SK-N-MC (cell line): ENCODE measurements at regions not wholly inside any gene's neighbourhood (a gene's known extent, or its start where the extent isn't known, plus 50 kb on each side); places are given as distances from the start of the nearest gene placed in this dataset.

Experiments used
- DNase-seq: peaks from one replicate; pipeline ENCODE4 v3.0.0-alpha.2; 2011; ENCODE audit warnings: low read depth, low spot score
- H3K27ac ChIP-seq: fragments of 200-600 bp; sonication (generic); 2 replicates; pipeline ENCODE4 v1.5.1; 2016; ENCODE audit warnings: mixed run types
- H3K36me3 ChIP-seq: fragments of 200-600 bp; sonication (generic); 2 replicates; pipeline ENCODE4 v1.6.1; 2017; ENCODE audit warnings: antibody characterized with exemption, low read length, mixed read lengths; ENCODE audit not compliant: insufficient read depth
- H3K4me3 ChIP-seq: fragments of 200-600 bp; sonication (generic); 2 replicates; pipeline ENCODE4 v1.5.1; 2016
- H3K9ac ChIP-seq: fragments of 200-600 bp; sonication (generic); 2 replicates; pipeline ENCODE4 v1.8.0; 2017; ENCODE audit warnings: mixed run types, mixed read lengths; ENCODE audit not compliant: insufficient read length
- H3K9me3 ChIP-seq: fragments of 200-600 bp; sonication (generic); 2 replicates; pipeline ENCODE4 v1.6.1; 2017; ENCODE audit warnings: low read depth, mild to moderate bottlenecking, antibody characterized with exemption, low read length, moderate library complexity, mixed read lengths
- EZH2 ChIP-seq: fragments of 200-600 bp; sonication (generic); IDR thresholded peaks from one replicate; pipeline ENCODE4 v1.6.1; 2017; ENCODE audit warnings: antibody characterized with exemption
- FOXP2 ChIP-seq: optimal IDR thresholded peaks from 2 replicates; pipeline ENCODE3; 2011; ENCODE audit warnings: mild to moderate bottlenecking, moderate library complexity; ENCODE audit not compliant: insufficient read depth; ENCODE audit errors: extremely low read length, control extremely low read depth
- POLR2AphosphoS5 ChIP-seq: IDR thresholded peaks from 2 replicates; pipeline ENCODE4 v1.6.1; 2012; ENCODE audit warnings: mild to moderate bottlenecking, low read depth, low read length, borderline replicate concordance

DNA sequence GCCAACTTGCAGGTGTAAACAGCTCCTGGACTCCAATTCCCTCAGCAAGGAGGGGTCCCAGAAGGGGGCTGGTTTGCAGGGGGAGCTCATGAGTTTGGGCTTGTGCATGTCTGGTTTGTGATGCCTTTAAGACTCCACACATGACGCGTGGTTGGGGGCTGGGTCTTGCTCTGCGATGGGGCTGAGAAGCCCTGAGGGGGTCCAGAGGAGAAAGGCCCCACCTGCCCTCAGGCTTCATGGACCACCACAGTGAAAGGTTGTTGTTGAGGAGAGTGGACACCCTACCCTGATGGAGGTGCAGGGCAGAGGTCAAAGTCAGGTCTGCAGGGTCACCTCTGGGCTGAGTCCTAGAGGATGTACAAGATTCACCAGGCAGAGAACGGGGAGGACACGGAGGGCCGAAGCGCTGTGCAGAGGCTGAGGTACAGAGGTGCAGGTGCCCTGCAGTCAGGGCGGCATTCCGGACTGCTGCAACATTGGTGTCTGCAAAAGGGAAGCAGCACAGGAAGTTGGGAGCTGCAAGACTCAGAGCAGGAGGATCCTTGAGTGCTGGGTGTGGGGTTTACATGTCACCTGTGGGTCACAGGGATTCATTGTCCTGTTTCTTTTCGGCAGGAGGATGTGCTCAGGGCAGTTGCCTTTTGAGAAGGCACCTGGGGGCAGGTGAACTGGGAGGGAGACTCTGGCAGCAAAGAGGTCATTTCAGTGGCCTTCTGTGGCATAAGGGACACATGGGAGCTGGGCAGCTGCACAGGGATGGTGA, 399.4 kb downstream of the PTPRU start:
- H3K4me3 ChIP-seq, result no peak overlapping the region
- TF ChIP-seq EZH2 (no peak), POLR2AphosphoS5 (no peak), FOXP2 (no peak)
- DNase-seq, result no peak
- no peak overlapping the region for H3K27ac ChIP-seq
- no peaks in the 10 kb centered on the region for H3K9me3 ChIP-seq
- no peaks in the 10 kb centered on the region for H3K36me3 ChIP-seq
- H3K9ac ChIP-seq, result no peak overlapping the region

GRCh38 chr1:29634746-29635335, 398.5 kb downstream of the PTPRU start:
- Histone ChIP-seq H3K4me3 (no peak overlapping the region), H3K36me3 (no peaks in the 10 kb centered on the region), H3K9ac (no peak overlapping the region), H3K9me3 (no peaks in the 10 kb centered on the region), H3K27ac (no peak overlapping the region)
- no peak for TF ChIP-seq FOXP2
- no peak for TF ChIP-seq POLR2AphosphoS5
- no peak for TF ChIP-seq EZH2
- DNase-seq, result no peak

GRCh38 chr1:29634324-29634723, 398.0 kb downstream of the PTPRU start:
- H3K4me3 ChIP-seq, result no peak overlapping the region
- TF ChIP-seq FOXP2, result no peak
- no peak for TF ChIP-seq POLR2AphosphoS5
- TF ChIP-seq EZH2, result no peak
- H3K36me3 ChIP-seq, result no peaks in the 10 kb centered on the region
- DNase-seq, result no peak
- no peak overlapping the region for H3K9ac ChIP-seq
- no peaks in the 10 kb centered on the region for H3K9me3 ChIP-seq
- no peak overlapping the region for H3K27ac ChIP-seq

- Histone ChIP-seq H3K36me3 (no peaks in the 10 kb centered on the region), H3K27ac (no peak overlapping the region), H3K9ac (no peak overlapping the region), H3K9me3 (no peaks in the 10 kb centered on the region), H3K4me3 (no peak overlapping the region)
- TF ChIP-seq POLR2AphosphoS5, result no peak
- TF ChIP-seq FOXP2, result no peak
- TF ChIP-seq EZH2, result no peak
- no peak for DNase-seq
These were observed 397.4 kb downstream of the PTPRU start for GRCh38 chr1:29633771-29634170.

DNA sequence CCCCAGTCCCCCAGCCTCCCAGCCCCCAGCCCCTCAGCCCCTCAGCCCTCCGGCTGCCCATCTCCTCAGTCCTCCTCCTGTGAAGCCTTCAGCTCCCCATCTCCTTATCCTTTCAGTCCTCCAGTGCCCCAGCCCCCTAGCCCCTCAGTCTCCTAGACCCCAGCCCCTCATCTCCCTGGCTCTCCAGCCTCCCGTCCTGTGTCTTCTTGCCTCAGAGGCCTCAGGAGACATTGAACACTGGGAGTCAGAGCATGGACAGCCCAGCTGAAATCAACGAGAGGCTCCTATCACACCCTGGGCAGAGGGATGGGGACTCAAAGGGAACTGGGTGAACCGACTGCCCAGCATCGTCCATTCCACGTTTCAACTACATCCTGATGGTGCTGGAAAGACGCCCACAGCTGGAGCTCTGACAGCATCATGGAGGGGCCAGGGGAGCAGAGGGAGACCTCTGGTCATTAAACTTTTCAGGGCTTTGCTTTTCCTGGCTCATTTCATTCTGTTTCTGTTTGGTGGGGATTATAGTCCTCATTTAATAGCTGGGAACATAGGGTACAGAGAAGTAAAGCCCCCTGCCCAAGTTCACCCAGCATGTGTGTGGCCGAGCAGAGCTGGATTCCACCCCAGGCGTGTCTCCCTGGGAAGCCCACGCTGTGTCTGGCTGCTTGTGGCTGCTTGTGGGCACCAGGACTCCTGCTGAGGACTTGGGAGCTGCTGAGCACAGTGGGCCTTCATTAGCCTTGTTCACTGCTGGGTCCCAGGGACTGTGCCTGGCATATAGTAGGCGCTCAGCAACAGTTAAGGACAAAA, 396.7 kb downstream of the PTPRU start:
- DNase-seq, result no peak
- TF ChIP-seq FOXP2 (no peak), POLR2AphosphoS5 (no peak), EZH2 (no peak)
- no peaks in the 10 kb centered on the region for H3K9me3 ChIP-seq
- H3K4me3 ChIP-seq, result no peak overlapping the region
- no peak overlapping the region for H3K27ac ChIP-seq
- no peaks in the 10 kb centered on the region for H3K36me3 ChIP-seq
- H3K9ac ChIP-seq, result no peak overlapping the region

GRCh38 chr1:29631836-29632805, 395.8 kb downstream of the PTPRU start:
- no peaks in the 10 kb centered on the region for H3K36me3 ChIP-seq
- DNase-seq, result no peak
- H3K9ac ChIP-seq, result no peak overlapping the region
- no peaks in the 10 kb centered on the region for H3K9me3 ChIP-seq
- TF ChIP-seq EZH2 (no peak), POLR2AphosphoS5 (no peak), FOXP2 (no peak)
- H3K4me3 ChIP-seq, result no peak overlapping the region
- H3K27ac ChIP-seq, result no peak overlapping the region

- no peak for DNase-seq
- Histone ChIP-seq H3K27ac (no peak overlapping the region), H3K9ac (no peak overlapping the region), H3K36me3 (no peaks in the 10 kb centered on the region), H3K4me3 (no peak overlapping the region), H3K9me3 (no peaks in the 10 kb centered on the region)
- TF ChIP-seq EZH2 (no peak), FOXP2 (no peak)
These were observed 395.0 kb downstream of the PTPRU start for GRCh38 chr1:29631361-29631760.

DNA sequence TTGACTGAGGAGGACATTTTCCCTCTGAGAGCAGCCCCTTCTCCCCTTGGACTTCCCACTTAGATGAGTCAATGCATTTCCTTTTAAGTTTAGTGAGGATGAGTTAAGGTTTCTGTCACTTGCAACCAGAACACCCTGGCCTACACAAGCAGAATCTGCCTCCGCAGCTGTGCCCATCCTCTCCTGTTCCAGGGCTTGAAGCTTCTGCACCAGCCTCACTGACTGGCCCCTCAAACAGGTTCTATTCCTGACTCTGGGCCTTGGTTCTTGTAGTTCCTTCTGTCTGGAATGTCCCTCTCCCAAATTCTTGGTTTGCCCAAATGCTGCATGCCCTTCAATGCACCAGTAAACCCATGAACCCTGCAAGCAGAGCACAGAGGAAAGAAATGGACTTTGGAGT, 394.4 kb downstream of the PTPRU start:
- no peaks in the 10 kb centered on the region for H3K36me3 ChIP-seq
- no peaks in the 10 kb centered on the region for H3K9me3 ChIP-seq
- H3K27ac ChIP-seq, result no peak overlapping the region
- TF ChIP-seq POLR2AphosphoS5, result no peak
- no peak for TF ChIP-seq FOXP2
- no peak for TF ChIP-seq EZH2
- no peak for DNase-seq
- H3K4me3 ChIP-seq, result no peak overlapping the region
- H3K9ac ChIP-seq, result no peak overlapping the region
